Right lobe of liver (tissue), 6 donors: ENCODE measurements at regions not wholly inside any gene's neighbourhood (a gene's known extent, or its start where the extent isn't known, plus 50 kb on each side); places are given as distances from the start of the nearest gene placed in this dataset.

ENCODE experiments used
- ATAC-seq, 4 donors: fragments of 200-7000 bp; cut with Tn5 transposase; one replicate each; pipeline ENCODE4 v1.9.1; 2020; ENCODE audit warnings: mild to moderate bottlenecking in 4 of 4, moderate library complexity in 4 of 4
- DNase-seq, 3 donors: peaks; one replicate each; pipeline ENCODE4 v3.0.0-alpha.2; 2020
- H3K27ac ChIP-seq, 3 donors: fragments of 200-600 bp; one replicate each; pipeline ENCODE4 v1.8.0; 2022
- H3K27me3 ChIP-seq, 2 donors: fragments of 200-600 bp; one replicate each; pipeline ENCODE4 v1.8.0; 2022
- H3K36me3 ChIP-seq, 4 donors: fragments of 200-600 bp; sonication (generic) in 1 of 4; one replicate each; pipeline versions ENCODE4 v1.5.1 to v1.8.0; 2017 to 2022; ENCODE audit warnings: control low read depth in 1 of 4
- H3K4me1 ChIP-seq, 4 donors: fragments of 200-600 bp; sonication (generic) in 1 of 4; one replicate each; pipeline versions ENCODE4 v1.5.1 to v1.8.0; 2017 to 2022; ENCODE audit warnings: control low read depth in 1 of 4
- H3K4me3 ChIP-seq, 3 donors: fragments of 200-600 bp; one replicate each; pipeline ENCODE4 v1.8.0; 2022
- H3K9me3 ChIP-seq, 4 donors: fragments of 200-600 bp; sonication (generic) in 1 of 4; one replicate each; pipeline versions ENCODE4 v1.5.1 to v1.8.0; 2017 to 2022; ENCODE audit warnings: control low read depth in 1 of 4
- CTCF ChIP-seq, 4 donors: fragments of 200-600 bp in 3 of 4; fragments of 450-650 bp in 1 of 4; IDR thresholded peaks; one replicate each; pipeline versions ENCODE4 v1.5.1 to v1.8.0; 2016 to 2022; ENCODE audit warnings: antibody characterized with exemption in 4 of 4, mild to moderate bottlenecking in 2 of 4
- POLR2A ChIP-seq: fragments of 450-650 bp; IDR thresholded peaks from one replicate; pipeline ENCODE4 v1.6.1; 2017; ENCODE audit warnings: antibody characterized with exemption, mild to moderate bottlenecking
- WGBS: methylation state at CpG from one replicate; pipeline ENCODE4 v1.1.6; 2018; ENCODE audit warnings: low coverage, low lambda C conversion rate; ENCODE audit not compliant: insufficient coverage; ENCODE audit errors: missing lambda C conversion rate; 5-methylcytosine and 5-hydroxymethylcytosine counted together
- intact Hi-C, 2 donors: fragments of 100-400 bp; cut with DNase I; formaldehyde crosslinking; loops; one replicate each; pipeline versions ENCODE4 v1.11.2 to v1.14.1; 2022
- donor health status: DM: no; HTN: yes; CAD: no.
- donor health status: DM: no; HTN: no; CAD: no.
- donor health status: DM: no; HTN: no; CAD: no.
- donor health status: DM: no; HTN: yes; CAD: no.
- donor health status: DM: no; HTN: yes; CAD: no.

GRCh38 chr6:4559281-4559875 lies 216.8 kb upstream of the CDYL start:
- Histone ChIP-seq H3K4me3 (no peak overlapping the region), H3K4me1 (no peaks in the 10 kb centered on the region), H3K9me3 (no peaks in the 10 kb centered on the region), H3K27ac (no peak overlapping the region), H3K36me3 (no peaks in the 10 kb centered on the region), H3K27me3 (no peaks in the 10 kb centered on the region)
- no peak for TF ChIP-seq CTCF (IDR thresholded peaks at IDR 0.05)
- no peak for TF ChIP-seq POLR2A
- 81% methylated on average over 17 of the region's 19 CpGs for WGBS
- intact Hi-C loops: no loop called here
- peak in 1 of 4 donors; percentile 17 for ATAC-seq
- no peak for DNase-seq

- Histone ChIP-seq H3K27ac (no peak overlapping the region), H3K4me1 (no peaks in the 10 kb centered on the region), H3K4me3 (no peak overlapping the region), H3K27me3 (no peaks in the 10 kb centered on the region), H3K9me3 (no peaks in the 10 kb centered on the region), H3K36me3 (no peaks in the 10 kb centered on the region)
- ATAC-seq (no peak), DNase-seq (no peak)
- intact Hi-C loops: no loop called here
- TF ChIP-seq POLR2A (no peak), CTCF (IDR thresholded peaks at IDR 0.05) (no peak)
Observed at GRCh38 chr6:4554645-4555044, 221.6 kb upstream of the CDYL start.

GRCh38 chr6:4553387-4553786 lies 222.8 kb upstream of the CDYL start:
- WGBS: 59% methylated on average over 10 of the region's 10 CpGs
- Histone ChIP-seq H3K4me1 (no peaks in the 10 kb centered on the region), H3K9me3 (no peaks in the 10 kb centered on the region), H3K4me3 (no peak overlapping the region), H3K36me3 (no peaks in the 10 kb centered on the region), H3K27me3 (no peaks in the 10 kb centered on the region), H3K27ac (no peak overlapping the region)
- ATAC-seq: no peak
- DNase-seq: no peak
- TF ChIP-seq POLR2A: no peak
- TF ChIP-seq CTCF (IDR thresholded peaks at IDR 0.05): no peak
- intact Hi-C loops: no loop called here

GRCh38 chr6:4550227-4550597 lies 226.0 kb upstream of the CDYL start:
- WGBS: no CpG with 5 or more reads among the region's 1 CpG
- Histone ChIP-seq H3K4me3 (no peak overlapping the region), H3K27me3 (no peaks in the 10 kb centered on the region), H3K36me3 (no peaks in the 10 kb centered on the region), H3K27ac (no peak overlapping the region), H3K9me3 (no peaks in the 10 kb centered on the region), H3K4me1 (no peaks in the 10 kb centered on the region)
- ATAC-seq (peak in 1 of 4 donors; percentile 39), DNase-seq (no peak)
- intact Hi-C loops: no loop called here
- TF ChIP-seq CTCF (IDR thresholded peaks at IDR 0.05) (no peak), POLR2A (no peak)
